NCI-H2107 treated with DMSO at 0.1 percent for 48 hours (cell line): ENCODE measurements at regions not wholly inside any gene's neighbourhood (a gene's known extent, or its start where the extent isn't known, plus 50 kb on each side); places are given as distances from the start of the nearest gene placed in this dataset.

Experiments
- DNase-seq: peaks from one replicate; lab custom pipeline; 2025; ENCODE audit not compliant: unreplicated experiment; lab: John Stamatoyannopoulos, UW

- peak; percentile 88 for DNase-seq
These were observed 260.9 kb upstream of the RPS6KA3 start for GRCh38 chrX:20527558-20528011.

- DNase-seq, result no peak
These were observed 260.3 kb upstream of the RPS6KA3 start for GRCh38 chrX:20527041-20527440.

GRCh38 chrX:20523626-20524312 is 257.1 kb upstream of the RPS6KA3 start:
- no peak for DNase-seq

GRCh38 chrX:20522420-20522819 is 255.7 kb upstream of the RPS6KA3 start:
- DNase-seq, result no peak

GRCh38 chrX:20521222-20521621 is 254.5 kb upstream of the RPS6KA3 start:
- no peak for DNase-seq

GRCh38 chrX:20519826-20520225 is 253.1 kb upstream of the RPS6KA3 start:
- no peak for DNase-seq

GRCh38 chrX:20519146-20519545 is 252.4 kb upstream of the RPS6KA3 start:
- no peak for DNase-seq

- no peak for DNase-seq
These were observed 250.9 kb upstream of the RPS6KA3 start for GRCh38 chrX:20517565-20517964.

- no peak for DNase-seq
These were observed 249.2 kb upstream of the RPS6KA3 start for GRCh38 chrX:20515841-20516461.

GRCh38 chrX:20514358-20514757 is 247.6 kb upstream of the RPS6KA3 start:
- no peak for DNase-seq

GRCh38 chrX:20513185-20513584 is 246.5 kb upstream of the RPS6KA3 start:
- no peak for DNase-seq

GRCh38 chrX:20511792-20512191 is 245.1 kb upstream of the RPS6KA3 start:
- no peak for DNase-seq

- no peak for DNase-seq
These were observed 241.4 kb upstream of the RPS6KA3 start for GRCh38 chrX:20507901-20508620.

GRCh38 chrX:20506739-20507138 is 240.0 kb upstream of the RPS6KA3 start:
- DNase-seq, result no peak

- no peak for DNase-seq
These were observed 234.2 kb upstream of the RPS6KA3 start for GRCh38 chrX:20500949-20501348.

GRCh38 chrX:20500171-20500865 is 233.6 kb upstream of the RPS6KA3 start:
- DNase-seq, result peak; percentile 64

GRCh38 chrX:20499763-20500162 is 233.1 kb upstream of the RPS6KA3 start:
- no peak for DNase-seq

GRCh38 chrX:20498851-20499635 is 232.3 kb upstream of the RPS6KA3 start:
- DNase-seq, result no peak

GRCh38 chrX:20495575-20495974 is 228.9 kb upstream of the RPS6KA3 start:
- DNase-seq, result no peak

- DNase-seq, result no peak
These were observed 221.8 kb upstream of the RPS6KA3 start for GRCh38 chrX:20488473-20488872.

GRCh38 chrX:20487227-20487626 is 220.5 kb upstream of the RPS6KA3 start:
- no peak for DNase-seq
